ENCODE measurements at regions not wholly inside any gene's neighbourhood (a gene's known extent, or its start where the extent isn't known, plus 50 kb on each side); places are given as distances from the start of the nearest gene placed in this dataset.

GRCh38 chr6:121521164-121521555 lies 85.7 kb downstream of the GJA1 start:
- H3K27ac ChIP-seq (ENCODE audit: insufficient read depth, low read depth, low read length, poor library complexity, severe bottlenecking), result no peak overlapping the region
- 82 to 87% methylated on average over 2 of the region's 2 CpGs for WGBS, 2 experiments
- no peaks in the 10 kb centered on the region for H3K9me3 ChIP-seq (ENCODE audit: control insufficient read depth, low read length)

GRCh38 chr6:121522265-121522664 lies 86.8 kb downstream of the GJA1 start:
- 77 to 81% methylated on average over 2 of the region's 2 CpGs for WGBS, 2 experiments
- Histone ChIP-seq H3K27ac (ENCODE audit: insufficient read depth, low read depth, low read length, poor library complexity, severe bottlenecking) (no peak overlapping the region), H3K4me1 (ENCODE audit: control insufficient read depth, insufficient read depth, low read length) (peaks cover 5% of the 10 kb centered on the region), H3K9me3 (ENCODE audit: control insufficient read depth, low read length) (no peaks in the 10 kb centered on the region), H3K27me3 (ENCODE audit: control insufficient read depth, insufficient read depth, low read length, poor library complexity, severe bottlenecking) (no peaks in the 10 kb centered on the region), H3K4me3 (ENCODE audit: insufficient read depth, low read depth, low read length) (no peak overlapping the region), H3K36me3 (ENCODE audit: control insufficient read depth, insufficient read depth, low read length) (no peaks in the 10 kb centered on the region)

More at GRCh38 chr6:121521164-121521555, 85.7 kb downstream of the GJA1 start:
- Histone ChIP-seq H3K27me3 (ENCODE audit: control insufficient read depth, insufficient read depth, low read length, poor library complexity, severe bottlenecking) (no peaks in the 10 kb centered on the region), H3K4me1 (ENCODE audit: control insufficient read depth, insufficient read depth, low read length) (peaks cover 5% of the 10 kb centered on the region), H3K4me3 (ENCODE audit: insufficient read depth, low read depth, low read length) (no peak overlapping the region), H3K36me3 (ENCODE audit: control insufficient read depth, insufficient read depth, low read length) (no peaks in the 10 kb centered on the region)

GRCh38 chr6:121522771-121523386 lies 87.4 kb downstream of the GJA1 start:
- 100% methylated on average over 2 of the region's 3 CpGs for WGBS, 2 experiments
- no peak overlapping the region for H3K27ac ChIP-seq (ENCODE audit: insufficient read depth, low read depth, low read length, poor library complexity, severe bottlenecking)
- no peak overlapping the region for H3K4me3 ChIP-seq (ENCODE audit: insufficient read depth, low read depth, low read length)

GRCh38 chr6:121523628-121524027 lies 88.2 kb downstream of the GJA1 start:
- peaks cover 5% of the 10 kb centered on the region for H3K4me1 ChIP-seq (ENCODE audit: control insufficient read depth, insufficient read depth, low read length)
- no peak overlapping the region for H3K4me3 ChIP-seq (ENCODE audit: insufficient read depth, low read depth, low read length)
- H3K27ac ChIP-seq (ENCODE audit: insufficient read depth, low read depth, low read length, poor library complexity, severe bottlenecking), result no peak overlapping the region
- 89 to 94% methylated on average over 7 of the region's 7 CpGs for WGBS, 2 experiments
- H3K36me3 ChIP-seq (ENCODE audit: control insufficient read depth, insufficient read depth, low read length), result no peaks in the 10 kb centered on the region
- H3K27me3 ChIP-seq (ENCODE audit: control insufficient read depth, insufficient read depth, low read length, poor library complexity, severe bottlenecking), result no peaks in the 10 kb centered on the region
- H3K9me3 ChIP-seq (ENCODE audit: control insufficient read depth, low read length), result no peaks in the 10 kb centered on the region

More at GRCh38 chr6:121522771-121523386, 87.4 kb downstream of the GJA1 start:
- Histone ChIP-seq H3K27me3 (ENCODE audit: control insufficient read depth, insufficient read depth, low read length, poor library complexity, severe bottlenecking) (no peaks in the 10 kb centered on the region), H3K9me3 (ENCODE audit: control insufficient read depth, low read length) (no peaks in the 10 kb centered on the region), H3K36me3 (ENCODE audit: control insufficient read depth, insufficient read depth, low read length) (no peaks in the 10 kb centered on the region), H3K4me1 (ENCODE audit: control insufficient read depth, insufficient read depth, low read length) (peaks cover 5% of the 10 kb centered on the region)

- 97 to 100% methylated on average over 1 of the region's 1 CpG for WGBS, 2 experiments
- Histone ChIP-seq H3K4me3 (ENCODE audit: insufficient read depth, low read depth, low read length) (no peak overlapping the region), H3K36me3 (ENCODE audit: control insufficient read depth, insufficient read depth, low read length) (no peaks in the 10 kb centered on the region), H3K4me1 (ENCODE audit: control insufficient read depth, insufficient read depth, low read length) (peaks cover 1% of the 10 kb centered on the region), H3K27ac (ENCODE audit: insufficient read depth, low read depth, low read length, poor library complexity, severe bottlenecking) (no peak overlapping the region), H3K27me3 (ENCODE audit: control insufficient read depth, insufficient read depth, low read length, poor library complexity, severe bottlenecking) (no peaks in the 10 kb centered on the region), H3K9me3 (ENCODE audit: control insufficient read depth, low read length) (no peaks in the 10 kb centered on the region)
Observed at GRCh38 chr6:121526282-121526681, 90.8 kb downstream of the GJA1 start.

- WGBS, 2 experiments, result 81 to 85% methylated on average over 4 of the region's 4 CpGs
- Histone ChIP-seq H3K4me1 (ENCODE audit: control insufficient read depth, insufficient read depth, low read length) (no peaks in the 10 kb centered on the region), H3K9me3 (ENCODE audit: control insufficient read depth, low read length) (no peaks in the 10 kb centered on the region), H3K36me3 (ENCODE audit: control insufficient read depth, insufficient read depth, low read length) (no peaks in the 10 kb centered on the region), H3K4me3 (ENCODE audit: insufficient read depth, low read depth, low read length) (no peak overlapping the region), H3K27ac (ENCODE audit: insufficient read depth, low read depth, low read length, poor library complexity, severe bottlenecking) (no peak overlapping the region), H3K27me3 (ENCODE audit: control insufficient read depth, insufficient read depth, low read length, poor library complexity, severe bottlenecking) (no peaks in the 10 kb centered on the region)
Observed at GRCh38 chr6:121531658-121532169, 96.3 kb downstream of the GJA1 start.

GRCh38 chr6:121533321-121533841 lies 97.9 kb downstream of the GJA1 start:
- Histone ChIP-seq H3K27ac (ENCODE audit: insufficient read depth, low read depth, low read length, poor library complexity, severe bottlenecking) (no peak overlapping the region), H3K9me3 (ENCODE audit: control insufficient read depth, low read length) (no peaks in the 10 kb centered on the region), H3K4me3 (ENCODE audit: insufficient read depth, low read depth, low read length) (no peak overlapping the region), H3K27me3 (ENCODE audit: control insufficient read depth, insufficient read depth, low read length, poor library complexity, severe bottlenecking) (no peaks in the 10 kb centered on the region), H3K36me3 (ENCODE audit: control insufficient read depth, insufficient read depth, low read length) (no peaks in the 10 kb centered on the region), H3K4me1 (ENCODE audit: control insufficient read depth, insufficient read depth, low read length) (no peaks in the 10 kb centered on the region)
- WGBS, 2 experiments, result 80 to 100% methylated on average over 1 to 3 of the region's 3 CpGs

GRCh38 chr6:121535777-121536176 lies 100.3 kb downstream of the GJA1 start:
- WGBS, 2 experiments, result 91 to 97% methylated on average over 4 of the region's 4 CpGs
- H3K4me3 ChIP-seq (ENCODE audit: insufficient read depth, low read depth, low read length), result no peak overlapping the region

GRCh38 chr6:121536345-121536744 lies 100.9 kb downstream of the GJA1 start:
- Histone ChIP-seq H3K36me3 (ENCODE audit: control insufficient read depth, insufficient read depth, low read length) (no peaks in the 10 kb centered on the region), H3K9me3 (ENCODE audit: control insufficient read depth, low read length) (no peaks in the 10 kb centered on the region), H3K27ac (ENCODE audit: insufficient read depth, low read depth, low read length, poor library complexity, severe bottlenecking) (no peak overlapping the region), H3K4me1 (ENCODE audit: control insufficient read depth, insufficient read depth, low read length) (no peaks in the 10 kb centered on the region), H3K27me3 (ENCODE audit: control insufficient read depth, insufficient read depth, low read length, poor library complexity, severe bottlenecking) (no peaks in the 10 kb centered on the region), H3K4me3 (ENCODE audit: insufficient read depth, low read depth, low read length) (no peak overlapping the region)
- 93 to 95% methylated on average over 2 of the region's 2 CpGs for WGBS, 2 experiments

More at GRCh38 chr6:121535777-121536176, 100.3 kb downstream of the GJA1 start:
- Histone ChIP-seq H3K27ac (ENCODE audit: insufficient read depth, low read depth, low read length, poor library complexity, severe bottlenecking) (no peak overlapping the region), H3K36me3 (ENCODE audit: control insufficient read depth, insufficient read depth, low read length) (no peaks in the 10 kb centered on the region), H3K9me3 (ENCODE audit: control insufficient read depth, low read length) (no peaks in the 10 kb centered on the region), H3K4me1 (ENCODE audit: control insufficient read depth, insufficient read depth, low read length) (no peaks in the 10 kb centered on the region), H3K27me3 (ENCODE audit: control insufficient read depth, insufficient read depth, low read length, poor library complexity, severe bottlenecking) (no peaks in the 10 kb centered on the region)

GRCh38 chr6:121539439-121539838 lies 104.0 kb downstream of the GJA1 start:
- 100% methylated on average over 1 of the region's 1 CpG; no CpG with 5 or more reads in 1 of the 2 experiments for WGBS, 2 experiments
- Histone ChIP-seq H3K9me3 (ENCODE audit: control insufficient read depth, low read length) (no peaks in the 10 kb centered on the region), H3K4me3 (ENCODE audit: insufficient read depth, low read depth, low read length) (no peak overlapping the region), H3K36me3 (ENCODE audit: control insufficient read depth, insufficient read depth, low read length) (no peaks in the 10 kb centered on the region), H3K4me1 (ENCODE audit: control insufficient read depth, insufficient read depth, low read length) (no peaks in the 10 kb centered on the region), H3K27me3 (ENCODE audit: control insufficient read depth, insufficient read depth, low read length, poor library complexity, severe bottlenecking) (no peaks in the 10 kb centered on the region), H3K27ac (ENCODE audit: insufficient read depth, low read depth, low read length, poor library complexity, severe bottlenecking) (no peak overlapping the region)
